ENCODE measurements at regions not wholly inside any gene's neighbourhood (a gene's known extent, or its start where the extent isn't known, plus 50 kb on each side); places are given as distances from the start of the nearest gene placed in this dataset.

DNA sequence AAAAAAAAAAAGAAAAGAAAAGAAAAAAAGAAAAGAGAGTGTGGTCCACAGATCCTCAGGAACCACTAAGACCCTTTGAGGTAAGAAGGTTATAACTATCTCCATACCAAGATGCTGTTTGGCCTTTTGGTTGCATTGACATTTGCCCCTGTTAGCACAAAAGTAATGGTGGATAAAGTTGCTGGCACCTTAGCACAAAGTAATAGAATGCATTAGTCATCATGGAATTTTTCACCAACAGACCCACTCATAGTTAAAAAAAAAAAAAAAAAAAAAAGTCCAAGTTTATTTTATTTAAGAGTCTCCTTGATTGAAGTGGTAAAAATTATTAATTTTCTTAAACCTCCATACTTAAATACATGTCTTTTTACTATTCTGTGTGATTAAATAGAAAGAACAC is 78.4 kb upstream of the RBPJ start:
- TF ChIP-seq FOXM1 (IDR thresholded peaks at IDR 0.05; ENCODE audit: low read depth, low read length) (no peak), SP1 (IDR thresholded peaks at IDR 0.05; ENCODE audit: low read depth, low read length) (no peak), CREM (IDR thresholded peaks at IDR 0.05; ENCODE audit: low read depth) (no peak), ETV6 (conservative IDR thresholded peaks at IDR 0.05 in 1 of 2, IDR thresholded peaks at IDR 0.05 in 1 of 2; ENCODE audit: borderline replicate concordance in 1 of 2, low read depth in 1 of 2) (no peak), POLR2A (IDR thresholded peaks at IDR 0.05; ENCODE audit: low read depth, low read length) (no peak), ZNF24 (IDR thresholded peaks at IDR 0.05) (no peak), EZH2 (IDR thresholded peaks at IDR 0.05; ENCODE audit: borderline replicate concordance, control insufficient read depth, low read depth, low read length) (no peak)
- TF ChIP-seq, protein P1, sequence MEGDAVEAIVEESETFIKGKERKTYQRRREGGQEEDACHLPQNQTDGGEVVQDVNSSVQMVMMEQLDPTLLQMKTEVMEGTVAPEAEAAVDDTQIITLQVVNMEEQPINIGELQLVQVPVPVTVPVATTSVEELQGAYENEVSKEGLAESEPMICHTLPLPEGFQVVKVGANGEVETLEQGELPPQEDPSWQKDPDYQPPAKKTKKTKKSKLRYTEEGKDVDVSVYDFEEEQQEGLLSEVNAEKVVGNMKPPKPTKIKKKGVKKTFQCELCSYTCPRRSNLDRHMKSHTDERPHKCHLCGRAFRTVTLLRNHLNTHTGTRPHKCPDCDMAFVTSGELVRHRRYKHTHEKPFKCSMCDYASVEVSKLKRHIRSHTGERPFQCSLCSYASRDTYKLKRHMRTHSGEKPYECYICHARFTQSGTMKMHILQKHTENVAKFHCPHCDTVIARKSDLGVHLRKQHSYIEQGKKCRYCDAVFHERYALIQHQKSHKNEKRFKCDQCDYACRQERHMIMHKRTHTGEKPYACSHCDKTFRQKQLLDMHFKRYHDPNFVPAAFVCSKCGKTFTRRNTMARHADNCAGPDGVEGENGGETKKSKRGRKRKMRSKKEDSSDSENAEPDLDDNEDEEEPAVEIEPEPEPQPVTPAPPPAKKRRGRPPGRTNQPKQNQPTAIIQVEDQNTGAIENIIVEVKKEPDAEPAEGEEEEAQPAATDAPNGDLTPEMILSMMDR (IDR thresholded peaks at IDR 0.05 in 2 of 3, conservative IDR thresholded peaks at IDR 0.05 in 1 of 3; ENCODE audit: control insufficient read depth in 2 of 3, extremely low read depth in 1 of 3, insufficient read depth in 1 of 3, low read depth in 3 of 3, low read length in 3 of 3) = no peak
- TF ChIP-seq, protein P2, sequence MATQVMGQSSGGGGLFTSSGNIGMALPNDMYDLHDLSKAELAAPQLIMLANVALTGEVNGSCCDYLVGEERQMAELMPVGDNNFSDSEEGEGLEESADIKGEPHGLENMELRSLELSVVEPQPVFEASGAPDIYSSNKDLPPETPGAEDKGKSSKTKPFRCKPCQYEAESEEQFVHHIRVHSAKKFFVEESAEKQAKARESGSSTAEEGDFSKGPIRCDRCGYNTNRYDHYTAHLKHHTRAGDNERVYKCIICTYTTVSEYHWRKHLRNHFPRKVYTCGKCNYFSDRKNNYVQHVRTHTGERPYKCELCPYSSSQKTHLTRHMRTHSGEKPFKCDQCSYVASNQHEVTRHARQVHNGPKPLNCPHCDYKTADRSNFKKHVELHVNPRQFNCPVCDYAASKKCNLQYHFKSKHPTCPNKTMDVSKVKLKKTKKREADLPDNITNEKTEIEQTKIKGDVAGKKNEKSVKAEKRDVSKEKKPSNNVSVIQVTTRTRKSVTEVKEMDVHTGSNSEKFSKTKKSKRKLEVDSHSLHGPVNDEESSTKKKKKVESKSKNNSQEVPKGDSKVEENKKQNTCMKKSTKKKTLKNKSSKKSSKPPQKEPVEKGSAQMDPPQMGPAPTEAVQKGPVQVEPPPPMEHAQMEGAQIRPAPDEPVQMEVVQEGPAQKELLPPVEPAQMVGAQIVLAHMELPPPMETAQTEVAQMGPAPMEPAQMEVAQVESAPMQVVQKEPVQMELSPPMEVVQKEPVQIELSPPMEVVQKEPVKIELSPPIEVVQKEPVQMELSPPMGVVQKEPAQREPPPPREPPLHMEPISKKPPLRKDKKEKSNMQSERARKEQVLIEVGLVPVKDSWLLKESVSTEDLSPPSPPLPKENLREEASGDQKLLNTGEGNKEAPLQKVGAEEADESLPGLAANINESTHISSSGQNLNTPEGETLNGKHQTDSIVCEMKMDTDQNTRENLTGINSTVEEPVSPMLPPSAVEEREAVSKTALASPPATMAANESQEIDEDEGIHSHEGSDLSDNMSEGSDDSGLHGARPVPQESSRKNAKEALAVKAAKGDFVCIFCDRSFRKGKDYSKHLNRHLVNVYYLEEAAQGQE (IDR thresholded peaks at IDR 0.05; ENCODE audit: low read depth, low read length) = no peak
